Activated CD4-positive, CD25-positive, alpha-beta regulatory T cell (primary cell): ENCODE measurements at regions not wholly inside any gene's neighbourhood (a gene's known extent, or its start where the extent isn't known, plus 50 kb on each side); places are given as distances from the start of the nearest gene placed in this dataset.
"Not testable (repeated sequence)": the region's sequence is repeated elsewhere in the genome, so short reads cannot be mapped to it uniquely, and the experiment has no call there.

ENCODE experiments used
- DNase-seq, 4 experiments: peaks; one replicate each; lab custom pipeline; 2025; lab: John Stamatoyannopoulos, UW

- no peak for DNase-seq
Observed at GRCh38 chr9:21598749-21599148, 116.6 kb upstream of the IFNE start.

- DNase-seq: no peak
Observed at GRCh38 chr9:21605489-21605931, 123.4 kb upstream of the IFNE start.

- DNase-seq: no peak
Observed at GRCh38 chr9:21607576-21607975, 125.5 kb upstream of the IFNE start.

DNA sequence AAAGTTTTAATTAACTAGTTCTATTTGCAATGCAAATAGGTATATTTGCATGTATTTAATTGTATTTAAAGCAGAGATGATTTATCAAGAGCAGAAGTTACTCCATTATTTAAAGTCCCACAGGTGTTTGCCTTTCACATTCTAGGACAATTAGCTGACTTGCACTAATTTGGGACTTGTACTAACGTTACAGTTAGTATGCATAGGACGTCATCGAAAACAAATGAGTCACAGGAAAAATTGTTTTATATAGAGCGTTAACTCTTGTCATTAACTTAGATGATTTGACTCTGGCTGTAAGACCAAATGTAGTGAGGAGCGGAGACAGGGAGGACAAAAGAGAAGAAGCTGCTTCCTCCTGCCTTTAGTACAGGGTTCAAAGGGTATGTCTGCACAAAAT is 126.1 kb upstream of the IFNE start:
- DNase-seq: no peak

DNA sequence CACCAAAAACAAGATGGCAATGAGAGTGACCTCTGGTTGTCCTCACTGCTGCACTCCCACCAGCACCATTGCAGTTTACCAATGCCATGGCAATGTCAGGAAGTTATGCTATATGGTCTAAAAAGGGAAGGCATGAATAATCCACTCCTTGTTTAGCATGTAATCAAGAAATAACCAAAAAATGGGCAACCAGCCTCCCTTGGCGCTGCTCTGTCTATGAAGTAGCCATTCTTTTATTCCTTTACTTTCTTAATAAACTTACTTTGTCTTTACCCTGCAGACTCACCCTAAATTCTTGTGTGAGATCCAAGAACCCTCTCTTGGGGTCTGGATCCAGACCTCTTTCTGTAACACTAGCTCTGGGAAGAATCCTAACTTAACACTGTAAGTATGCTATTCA is 127.4 kb upstream of the IFNE start:
- no peak for DNase-seq

DNA sequence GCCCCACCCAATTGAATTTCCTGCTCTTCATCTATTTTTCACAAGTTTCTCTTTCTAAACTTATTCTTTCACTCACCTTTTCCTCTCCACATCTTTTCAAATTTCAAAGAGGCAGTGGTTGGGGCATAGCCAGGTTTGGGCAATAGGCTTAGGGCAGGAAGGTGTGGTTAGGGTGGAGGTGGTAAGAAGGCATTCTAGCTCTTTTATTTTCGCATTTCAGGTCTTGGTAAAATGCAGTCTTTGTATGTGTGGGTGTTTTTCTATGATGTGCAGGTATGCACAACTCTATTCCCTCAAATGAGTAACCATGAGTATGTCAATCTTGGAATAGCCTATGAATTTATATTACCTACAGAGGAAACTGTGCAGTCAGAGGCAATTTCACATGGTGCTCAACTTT is 129.8 kb upstream of the IFNE start:
- DNase-seq: no peak

- no peak for DNase-seq
Observed at GRCh38 chr9:21615018-21615417, 132.9 kb upstream of the IFNE start.

GRCh38 chr9:21615446-21615845 is 133.3 kb upstream of the IFNE start:
- no peak for DNase-seq

DNA sequence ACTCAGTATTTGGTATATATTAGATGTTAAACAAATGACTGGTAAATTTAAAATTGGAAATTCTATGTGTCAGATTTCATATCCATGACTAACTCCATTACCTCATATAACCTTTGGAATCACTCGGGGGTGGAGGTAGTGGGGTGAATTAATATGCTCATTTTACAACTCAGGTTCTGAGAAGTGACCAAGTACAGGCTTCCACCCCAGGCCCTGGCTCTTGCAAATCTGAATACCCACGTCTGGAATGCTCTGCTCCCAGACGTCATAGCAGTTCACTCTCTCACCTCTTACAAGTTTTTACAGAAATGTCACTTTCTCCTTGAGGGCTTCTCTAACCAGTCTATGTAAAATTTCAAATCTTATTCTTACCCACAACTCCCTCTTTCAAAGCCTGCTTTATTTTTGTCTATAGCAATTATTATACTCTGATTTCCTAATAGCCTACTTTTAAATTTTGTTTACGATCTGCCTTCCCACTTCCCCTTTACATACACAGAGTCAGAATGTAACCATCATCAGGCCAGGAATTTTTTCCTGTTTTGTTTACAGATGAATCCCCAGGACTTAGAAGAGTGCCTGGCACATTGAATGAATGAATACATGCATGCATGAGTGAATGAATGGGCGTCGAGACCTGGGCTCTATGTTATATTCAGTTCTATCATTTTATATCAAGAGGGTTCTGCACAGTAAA is 134.1 kb upstream of the IFNE start:
- DNase-seq: no peak

GRCh38 chr9:21624675-21625644 is 142.8 kb upstream of the IFNE start:
- no peak for DNase-seq

DNA sequence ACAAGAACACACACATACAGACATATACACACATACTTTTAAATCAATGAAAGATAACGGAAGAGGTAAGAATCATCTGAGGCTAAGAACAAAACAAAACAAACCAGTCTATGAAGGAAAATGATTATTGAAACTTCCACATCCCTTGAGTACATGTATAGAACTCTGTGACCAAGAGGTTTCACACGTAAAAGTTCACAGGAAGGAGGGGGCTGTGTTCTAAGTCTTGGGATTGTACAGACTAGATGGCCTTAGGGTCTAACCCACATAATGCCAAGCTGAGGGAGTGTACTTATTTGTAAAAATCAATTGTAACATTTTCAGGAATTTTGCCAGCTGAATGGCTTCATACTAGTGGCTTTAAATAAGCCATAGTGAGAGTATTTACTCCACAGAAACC is 144.4 kb upstream of the IFNE start:
- no peak for DNase-seq

- not testable (repeated sequence) for DNase-seq
Observed at GRCh38 chr9:21628954-21629353, 146.8 kb upstream of the IFNE start.

DNA sequence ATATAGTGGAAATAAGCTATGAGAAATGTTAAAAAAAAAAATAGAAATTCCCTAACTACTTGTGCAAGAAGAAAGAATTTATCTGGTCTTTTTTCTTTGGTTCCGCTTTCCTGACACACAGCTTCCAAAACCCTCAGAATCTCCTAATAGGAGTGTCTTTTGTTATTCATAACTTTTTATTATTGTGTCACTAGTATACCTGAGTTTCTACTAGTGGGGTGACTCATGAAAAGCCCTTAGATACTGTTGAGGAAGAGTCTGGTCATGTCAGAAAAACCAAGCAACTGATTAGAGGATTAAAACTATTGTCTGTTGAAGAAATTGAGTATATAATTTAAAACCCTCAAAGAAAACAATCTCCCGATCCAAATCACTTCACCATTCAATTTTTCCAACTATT is 152.8 kb upstream of the IFNE start:
- DNase-seq: no peak

GRCh38 chr9:21638104-21638503 is 156.0 kb upstream of the IFNE start:
- no peak for DNase-seq

DNA sequence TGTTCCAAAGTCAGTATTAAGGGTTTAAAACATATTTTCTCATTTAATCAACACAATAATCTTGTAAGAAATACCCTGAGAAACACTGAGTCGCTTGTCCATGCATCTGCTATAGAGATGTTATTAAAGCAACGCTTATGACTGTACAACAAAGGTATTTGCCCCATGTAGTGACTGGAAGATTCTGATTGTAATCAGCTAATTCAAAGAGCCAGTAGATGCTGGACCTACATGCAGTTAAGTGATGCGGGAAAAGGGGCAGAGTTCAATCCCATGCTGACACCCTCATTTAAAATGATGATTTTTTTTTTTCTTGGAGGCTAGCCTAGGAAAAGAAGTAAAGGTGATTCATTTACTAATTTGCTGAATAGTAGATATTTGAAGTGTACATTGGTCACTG is 149.3 kb upstream of the MTAP start:
- DNase-seq: no peak

- no peak for DNase-seq
Observed at GRCh38 chr9:21653589-21653988, 148.8 kb upstream of the MTAP start.

DNA sequence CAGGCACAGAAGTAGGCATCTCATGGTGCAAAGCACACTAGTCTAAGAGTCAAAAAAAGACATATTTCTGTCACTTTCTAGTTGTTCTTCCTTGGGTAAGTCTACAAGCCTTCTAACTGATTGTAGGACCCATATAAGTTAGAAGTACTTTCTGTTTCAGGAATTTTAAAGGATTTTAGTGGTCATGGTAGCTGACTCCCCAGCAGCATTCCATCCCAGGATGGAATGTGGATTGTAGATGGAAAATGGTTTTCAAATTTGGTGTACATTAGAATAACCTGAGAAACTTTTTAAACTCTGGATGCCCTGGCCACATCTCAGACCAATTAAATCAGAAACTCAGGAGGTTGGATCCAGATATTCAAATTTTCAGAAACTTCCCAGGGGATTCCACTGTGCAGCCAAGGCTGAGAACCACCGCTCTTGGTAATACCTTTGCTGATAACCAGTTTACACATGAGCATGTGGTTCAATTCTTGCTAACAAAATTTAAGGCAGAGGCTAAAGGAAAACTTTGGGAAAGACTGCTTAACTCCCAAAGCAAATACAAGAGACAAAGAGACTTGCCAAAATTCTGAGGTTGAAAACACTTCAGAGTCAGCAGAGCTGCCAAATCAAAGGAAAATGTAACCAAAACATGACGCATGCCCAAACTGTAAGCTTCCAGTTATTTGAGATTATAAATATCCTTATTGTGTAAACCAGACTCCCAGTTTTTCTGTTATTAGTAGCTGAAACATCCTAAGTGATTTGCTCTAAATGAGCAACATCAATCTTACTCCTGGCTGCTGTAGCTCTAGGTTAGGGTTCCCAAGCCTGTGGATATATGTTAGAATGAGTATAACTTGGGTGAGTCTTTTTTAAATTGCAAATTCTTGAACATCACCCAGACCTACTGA is 145.4 kb upstream of the MTAP start:
- no peak for DNase-seq

- no peak for DNase-seq
Observed at GRCh38 chr9:21657966-21658667, 144.3 kb upstream of the MTAP start.

DNA sequence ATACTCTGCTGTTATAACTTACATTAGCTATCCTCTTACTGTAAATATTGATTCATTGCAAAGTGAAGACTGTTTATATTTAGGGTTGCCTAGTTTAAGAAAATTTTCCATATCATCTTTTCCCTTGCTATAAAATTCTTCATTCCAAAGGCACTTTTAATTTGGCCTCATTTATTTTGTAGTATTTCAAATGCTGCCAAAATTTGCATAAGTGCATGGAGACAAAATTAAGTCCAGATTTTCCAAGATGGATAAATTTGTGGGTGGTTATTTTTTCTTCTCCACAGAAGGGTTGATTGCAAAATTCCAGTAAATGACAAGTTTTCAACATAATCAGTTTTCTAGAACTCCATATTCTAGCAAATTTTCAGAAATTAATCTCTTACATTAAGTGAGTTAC is 141.5 kb upstream of the MTAP start:
- no peak for DNase-seq

GRCh38 chr9:21661626-21662025 is 140.8 kb upstream of the MTAP start:
- DNase-seq: no peak

DNA sequence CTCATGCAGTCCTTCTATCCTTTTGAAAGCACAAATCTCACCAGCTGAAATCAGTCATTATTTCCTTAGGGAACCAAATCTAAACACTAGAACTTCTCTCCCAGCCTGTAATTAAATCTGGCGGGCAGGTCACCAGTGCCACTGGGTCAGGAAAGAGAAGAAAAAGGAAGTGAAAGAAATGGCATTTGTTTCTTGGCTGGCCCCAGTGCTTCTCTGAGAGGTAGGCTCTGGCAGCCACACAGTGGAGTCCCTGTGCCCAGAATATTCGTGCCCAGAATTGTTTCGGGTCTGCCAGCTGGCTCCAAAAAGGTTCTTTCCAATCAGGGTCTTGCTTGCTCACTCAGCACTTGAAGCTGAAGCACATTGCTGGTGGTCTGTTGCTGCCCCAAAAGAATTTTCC is 133.9 kb upstream of the MTAP start:
- no peak for DNase-seq

- no peak for DNase-seq
Observed at GRCh38 chr9:21669701-21670100, 132.7 kb upstream of the MTAP start.
